NB4 (cell line): ENCODE measurements at regions not wholly inside any gene's neighbourhood (a gene's known extent, or its start where the extent isn't known, plus 50 kb on each side); places are given as distances from the start of the nearest gene placed in this dataset.

Experiments used
- CTCF ChIP-seq: IDR thresholded peaks from one replicate; pipeline ENCODE4 v1.5.1; 2012; ENCODE audit warnings: low read depth, low read length
- MYC ChIP-seq: IDR thresholded peaks from 2 replicates; pipeline ENCODE4 v1.6.1; 2011; ENCODE audit warnings: low read depth, low read length
- POLR2A ChIP-seq: IDR thresholded peaks from 2 replicates; pipeline ENCODE4 v1.6.1; 2011; ENCODE audit warnings: mild to moderate bottlenecking; ENCODE audit not compliant: insufficient read length; ENCODE audit errors: extremely low read depth

GRCh38 chr3:106212665-106213222, 343.9 kb upstream of the CBLB start:
- no peak for TF ChIP-seq CTCF
- no peak for TF ChIP-seq POLR2A
- TF ChIP-seq MYC = no peak
